Glomerular visceral epithelial cell (primary cell): ENCODE measurements at regions not wholly inside any gene's neighbourhood (a gene's known extent, or its start where the extent isn't known, plus 50 kb on each side); places are given as distances from the start of the nearest gene placed in this dataset.
"Not testable (repeated sequence)": the region's sequence is repeated elsewhere in the genome, so short reads cannot be mapped to it uniquely, and the experiment has no call there.

Experiments used
- DNase-seq: peaks from one replicate; pipeline ENCODE4 v3.0.0-alpha.2; 2016; ENCODE audit errors: extremely low spot score

DNA sequence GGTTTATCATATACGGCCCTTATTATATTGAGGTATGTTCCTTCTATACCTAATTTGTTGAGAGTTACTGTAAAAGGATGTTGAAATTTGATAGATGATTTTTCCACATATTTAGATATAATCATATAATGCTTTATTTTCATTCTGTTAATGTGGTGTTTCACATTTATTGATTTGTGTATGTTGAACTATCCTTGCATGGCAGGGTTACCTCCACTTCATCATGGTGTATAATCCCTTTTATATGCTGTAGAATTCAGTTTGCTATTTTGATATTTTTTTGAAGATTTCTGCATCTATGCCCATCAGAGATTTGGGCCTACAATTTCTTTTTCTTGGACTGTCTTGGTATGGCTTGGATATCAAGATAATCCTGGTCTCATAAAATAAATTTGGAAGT lies 355.5 kb downstream of the EDEM1 start:
- no peak for DNase-seq

- no peak for DNase-seq
Observed at GRCh38 chr3:5545719-5546118, 358.2 kb downstream of the EDEM1 start.

DNA sequence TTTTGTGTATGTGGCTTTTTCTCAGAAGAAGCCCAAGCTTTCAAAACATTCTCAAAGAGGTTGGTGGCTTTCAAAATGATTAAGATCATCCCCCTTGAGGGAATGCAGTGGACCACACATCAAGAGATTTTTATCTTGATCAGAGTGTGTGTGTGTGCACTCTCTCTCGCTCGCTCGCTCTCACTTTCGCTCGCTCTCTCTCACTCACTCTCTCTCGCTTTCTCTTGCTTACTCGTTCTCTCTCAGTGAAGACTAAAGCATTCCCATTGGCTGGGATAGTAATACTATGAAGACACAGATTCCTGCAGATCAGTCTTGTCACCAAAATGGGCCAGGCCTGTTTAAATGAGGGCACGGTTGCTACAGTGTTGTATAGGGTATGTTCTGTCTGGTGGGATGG lies 365.7 kb downstream of the EDEM1 start:
- DNase-seq: no peak

DNA sequence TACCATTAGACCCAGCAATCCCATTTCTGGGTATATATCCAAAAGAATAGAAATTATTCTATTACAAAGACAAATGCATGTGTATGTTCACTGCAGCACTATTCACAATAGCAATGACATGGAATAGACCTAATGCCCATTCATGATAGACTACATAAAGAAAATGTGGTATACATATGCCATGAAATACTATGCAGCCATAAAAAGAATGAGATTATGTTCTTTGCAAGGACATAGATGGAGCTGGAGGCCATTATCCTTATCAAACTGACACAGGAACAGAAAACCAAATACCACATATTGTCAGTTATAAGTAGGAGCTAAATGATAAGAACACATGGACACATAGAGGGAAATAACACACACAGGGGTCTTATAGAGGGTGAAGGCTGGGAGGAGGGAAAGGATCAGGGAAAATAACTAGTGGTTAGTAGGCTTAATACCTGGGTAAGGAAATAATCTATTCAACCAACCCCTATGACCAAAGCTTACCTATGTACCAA lies 366.8 kb downstream of the EDEM1 start:
- no peak for DNase-seq

DNA sequence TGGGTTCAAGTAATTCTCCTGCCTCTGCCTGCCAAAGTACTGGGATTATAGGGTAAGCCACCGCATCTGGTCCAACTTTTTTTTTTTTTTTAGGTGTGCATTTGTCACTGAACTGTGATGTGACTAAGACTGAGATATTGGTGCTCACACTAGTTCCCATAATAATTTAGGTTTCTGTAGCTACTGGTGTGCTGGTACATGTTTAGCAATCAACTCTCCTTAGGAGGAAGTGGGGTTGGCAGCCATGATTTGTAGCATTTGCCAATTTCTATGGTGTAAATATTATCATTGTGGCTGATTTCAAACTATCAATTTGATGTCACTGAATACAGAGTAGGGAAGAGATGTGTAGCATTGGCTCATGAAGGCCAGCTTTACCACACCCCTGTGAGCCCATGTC lies 372.7 kb downstream of the EDEM1 start:
- DNase-seq: no peak

- DNase-seq: no peak
Observed at GRCh38 chr3:5563537-5564277, 376.2 kb downstream of the EDEM1 start.

- no peak for DNase-seq
Observed at GRCh38 chr3:5564278-5564666, 376.8 kb downstream of the EDEM1 start.

DNA sequence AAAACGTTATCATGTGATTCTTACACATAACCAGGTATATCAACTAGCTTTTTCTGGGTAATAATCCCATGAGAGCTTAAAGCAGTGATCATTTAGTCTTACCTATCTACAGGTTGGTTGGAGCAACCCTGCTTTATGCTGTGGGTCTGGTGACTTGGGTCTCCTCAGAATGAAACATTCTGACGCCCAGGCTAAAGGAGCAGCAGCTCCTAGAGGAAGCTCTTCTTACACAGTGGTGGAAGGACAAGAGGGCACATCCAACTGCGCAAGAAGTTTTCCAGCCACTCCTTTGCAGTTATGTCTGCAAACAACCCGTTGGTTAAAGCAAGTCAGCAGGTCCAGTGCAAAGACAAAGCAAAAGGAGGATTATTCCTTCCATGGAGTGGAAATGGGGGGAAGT lies 377.5 kb downstream of the EDEM1 start:
- DNase-seq: no peak

GRCh38 chr3:5567113-5567512 lies 379.6 kb downstream of the EDEM1 start:
- DNase-seq: no peak

DNA sequence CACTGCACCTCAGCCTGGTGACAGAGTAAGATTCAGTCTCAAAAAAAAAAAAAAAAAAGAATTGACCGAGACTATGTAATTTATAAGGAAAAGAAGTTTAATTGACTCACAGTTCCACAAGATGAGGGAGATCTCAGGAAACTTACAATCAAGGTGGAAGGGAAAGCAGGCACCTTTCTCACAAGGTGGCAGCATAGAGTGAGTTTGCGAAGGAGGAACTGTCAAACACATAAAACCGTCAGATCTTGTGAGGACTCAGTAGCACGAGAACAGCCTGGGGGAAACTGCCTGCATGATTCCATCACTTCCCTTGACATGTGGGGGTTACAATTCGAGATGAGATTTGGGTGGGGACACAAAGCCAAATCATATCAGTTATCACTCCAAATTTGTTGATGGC lies 380.9 kb downstream of the EDEM1 start:
- no peak for DNase-seq

DNA sequence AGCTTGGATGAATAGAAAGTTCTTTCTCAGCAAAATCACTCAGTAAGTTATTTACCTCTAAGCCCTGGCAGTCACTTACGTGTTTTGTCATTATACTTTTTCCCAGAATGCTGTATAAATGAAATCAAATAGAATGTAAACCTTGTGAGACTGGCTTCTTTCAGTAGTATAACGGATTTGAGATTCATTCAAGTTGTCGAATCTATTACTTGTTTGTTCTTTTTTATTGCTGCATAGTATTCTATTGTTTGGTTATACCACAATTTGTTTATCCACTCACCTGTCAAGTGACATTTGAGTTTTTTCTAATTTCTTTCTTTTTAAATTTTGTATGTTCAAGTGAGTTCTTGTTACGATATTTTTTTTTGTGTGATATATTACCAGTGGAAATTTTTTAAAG lies 381.6 kb downstream of the EDEM1 start:
- DNase-seq: no peak

DNA sequence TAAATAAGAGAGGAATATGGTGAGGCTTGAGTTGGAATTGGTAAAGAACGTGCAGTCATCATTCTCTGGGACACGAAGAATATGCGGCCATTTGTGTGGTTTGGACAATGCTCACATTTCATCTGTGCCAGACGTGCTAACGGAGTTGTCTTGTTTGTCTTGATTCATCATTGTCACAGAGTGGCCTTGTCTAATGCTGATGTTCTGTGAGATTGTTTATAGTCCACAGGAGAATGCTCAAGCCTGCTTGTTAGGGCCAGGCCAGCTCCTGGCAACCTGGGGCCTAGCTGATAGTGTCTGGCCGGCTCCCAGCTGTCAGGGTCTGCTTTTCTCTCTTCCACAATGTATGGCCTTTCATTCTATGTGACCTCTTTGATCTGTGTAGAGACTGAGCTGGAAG lies 384.7 kb downstream of the EDEM1 start:
- no peak for DNase-seq

GRCh38 chr3:5576277-5577011 lies 388.9 kb downstream of the EDEM1 start:
- no peak for DNase-seq

DNA sequence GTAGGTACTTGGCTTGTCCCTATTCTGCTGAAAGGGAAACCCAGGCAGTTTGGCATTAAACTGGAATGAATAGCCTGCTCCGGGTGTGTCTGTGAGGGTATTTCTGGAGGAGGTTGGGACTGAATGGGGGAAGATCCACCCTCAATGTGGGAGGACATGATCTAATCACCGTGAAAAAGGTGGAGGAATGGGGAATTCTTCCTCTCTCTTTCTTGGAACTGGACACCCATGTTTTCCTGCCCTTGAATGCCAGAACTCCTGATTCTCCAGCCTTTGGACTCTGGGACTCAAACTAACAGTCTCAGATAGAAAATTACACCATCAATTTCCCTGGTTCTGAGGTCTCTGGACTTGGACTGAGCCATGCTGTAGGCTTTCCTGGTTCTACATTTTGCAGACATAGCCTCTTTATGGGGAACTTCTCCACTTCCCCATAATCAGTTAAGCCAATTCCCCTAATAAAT lies 391.7 kb downstream of the EDEM1 start:
- no peak for DNase-seq

DNA sequence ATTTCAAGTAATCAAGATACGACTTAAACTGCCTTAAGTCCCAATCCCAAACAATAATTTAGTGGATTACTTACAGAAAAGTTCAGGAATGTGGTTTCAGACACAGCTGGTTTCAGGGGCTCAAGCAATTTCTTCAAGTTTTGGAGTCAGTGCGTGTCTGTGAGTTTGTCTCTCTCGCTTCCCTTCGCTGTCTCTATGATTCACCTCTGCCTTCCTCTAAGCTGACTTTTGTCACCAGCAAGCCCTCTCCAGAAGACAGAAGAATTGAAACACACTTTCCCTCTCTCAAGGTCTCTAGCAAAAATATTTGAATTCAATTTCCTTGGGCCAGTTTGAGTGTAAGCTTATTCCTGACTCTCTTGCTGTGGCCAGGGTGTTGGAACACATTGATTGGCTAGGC lies 392.4 kb downstream of the EDEM1 start:
- no peak for DNase-seq

DNA sequence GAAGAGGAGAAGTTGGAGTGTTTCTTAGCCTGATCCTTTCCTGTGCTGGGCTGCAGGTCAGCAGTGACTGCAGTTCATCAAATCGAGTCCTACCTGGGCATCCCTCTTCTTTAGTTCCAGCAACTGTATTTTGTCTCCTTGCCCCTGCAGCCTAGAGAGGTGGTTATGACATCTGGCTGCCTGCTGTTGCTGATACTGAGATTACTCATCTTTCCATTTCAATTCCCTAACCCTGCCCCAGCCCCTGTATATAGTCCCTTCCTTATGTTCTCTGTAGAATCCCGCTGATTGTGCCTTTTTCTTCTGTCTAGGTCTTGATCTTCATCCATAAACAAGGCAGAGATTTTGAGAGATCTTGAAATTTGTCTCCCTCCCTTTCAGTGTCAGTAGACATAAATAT lies 393.3 kb downstream of the EDEM1 start:
- no peak for DNase-seq

- no peak for DNase-seq
Observed at GRCh38 chr3:5581743-5582142, 394.2 kb downstream of the EDEM1 start.

DNA sequence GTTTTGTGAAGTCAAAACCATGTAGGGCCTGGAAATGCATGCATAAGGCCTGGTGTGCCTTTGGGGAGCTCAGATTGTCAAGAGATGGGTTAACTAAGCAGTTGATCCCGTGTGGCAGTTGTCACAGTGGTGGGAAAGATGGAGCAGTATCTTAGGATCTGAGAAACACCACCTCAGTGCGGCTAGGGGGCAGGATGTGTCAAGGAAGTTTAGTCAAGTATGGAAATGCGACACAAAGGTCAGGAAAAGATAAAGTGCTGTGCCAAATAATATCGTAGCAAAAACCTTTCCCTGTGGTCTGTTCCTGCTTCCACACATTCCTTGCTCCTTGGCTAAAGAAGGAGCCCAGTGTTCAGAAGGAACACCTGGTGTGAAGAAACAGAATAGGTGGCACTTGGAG lies 396.4 kb downstream of the EDEM1 start:
- DNase-seq: no peak

GRCh38 chr3:5585085-5585484 lies 397.6 kb downstream of the EDEM1 start:
- DNase-seq: no peak

DNA sequence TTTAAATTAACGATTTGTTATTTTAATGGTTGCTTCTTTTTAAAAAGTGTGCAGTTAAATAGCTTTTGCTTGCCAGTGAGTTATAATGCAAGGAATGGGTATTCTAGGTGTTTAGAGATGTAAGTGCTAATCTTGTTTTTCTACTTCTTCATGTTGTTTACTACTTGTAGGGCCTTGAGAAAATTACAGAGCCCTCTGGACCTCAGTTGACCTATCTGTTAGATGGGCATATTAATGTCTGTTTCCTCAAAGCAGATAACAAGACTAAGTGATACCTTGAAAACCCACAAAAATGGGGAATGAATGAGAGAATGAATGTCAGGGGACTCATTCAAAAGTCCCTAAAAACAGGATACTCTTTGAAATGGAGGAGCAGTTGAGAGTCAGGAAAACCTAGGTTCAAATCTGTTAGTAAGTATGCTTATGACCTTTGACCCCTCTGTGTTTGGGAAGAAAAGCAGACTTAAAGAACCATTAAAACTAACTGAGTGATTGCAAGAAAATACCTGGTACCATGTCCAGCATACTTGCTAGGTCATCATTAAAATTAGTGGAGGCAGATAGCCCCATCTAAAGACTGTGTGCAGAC lies 419.5 kb downstream of the EDEM1 start:
- DNase-seq: no peak

- no peak for DNase-seq
Observed at GRCh38 chr3:5607581-5607980, 420.1 kb downstream of the EDEM1 start.

DNA sequence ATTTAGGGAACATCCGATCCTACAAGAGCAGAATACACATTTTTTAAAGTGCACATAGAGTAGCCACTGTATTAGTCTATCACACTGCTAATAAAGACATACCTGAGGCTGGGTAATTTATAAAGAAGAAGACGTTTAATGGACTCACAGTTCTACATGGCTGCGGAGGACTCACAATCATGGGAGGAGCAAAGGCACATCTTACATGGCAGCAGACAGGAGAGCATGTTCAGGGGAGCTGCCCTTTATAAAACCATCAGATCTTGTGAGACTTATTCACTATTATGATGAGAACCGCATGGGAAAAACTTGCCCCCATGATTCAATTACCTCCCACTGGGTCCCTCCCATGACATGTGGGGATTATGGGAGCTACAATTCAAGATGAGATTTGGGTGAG lies 421.5 kb downstream of the EDEM1 start:
- not testable (repeated sequence) for DNase-seq

DNA sequence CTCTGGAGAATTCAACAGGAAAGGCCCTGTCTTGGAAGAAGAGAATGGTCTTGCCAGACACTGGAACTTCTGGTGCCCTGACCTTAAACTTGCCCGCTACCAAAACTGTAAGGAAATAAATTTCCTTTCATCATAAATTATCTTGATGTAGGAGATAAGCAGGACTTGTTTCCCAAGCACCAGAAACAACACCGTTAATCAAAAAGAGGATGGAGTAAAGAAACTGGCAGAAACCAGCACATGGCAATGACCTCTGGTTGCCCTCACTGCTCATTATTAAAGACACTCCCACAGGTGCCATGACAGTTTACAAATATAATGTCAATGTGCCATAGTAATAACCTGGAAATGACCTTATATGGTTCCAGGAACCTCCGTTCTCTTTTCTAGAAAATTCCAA lies 426.1 kb downstream of the EDEM1 start:
- DNase-seq: no peak
